Stimulated activated CD4-positive, alpha-beta T cell treated with anti-CD3 and anti-CD28 coated beads, Interleukin-1b, Interleukin-23, amount 100 ng/mL, for 4 hours (primary cell): ENCODE measurements at regions not wholly inside any gene's neighbourhood (a gene's known extent, or its start where the extent isn't known, plus 50 kb on each side); places are given as distances from the start of the nearest gene placed in this dataset.
"Not testable (repeated sequence)": the region's sequence is repeated elsewhere in the genome, so short reads cannot be mapped to it uniquely, and the experiment has no call there.

Experiments
- DNase-seq, 2 donors: peaks; one replicate each; pipeline ENCODE4 v3.0.0-alpha.2; 2020; ENCODE audit warnings: low read depth in 2 of 2

DNA sequence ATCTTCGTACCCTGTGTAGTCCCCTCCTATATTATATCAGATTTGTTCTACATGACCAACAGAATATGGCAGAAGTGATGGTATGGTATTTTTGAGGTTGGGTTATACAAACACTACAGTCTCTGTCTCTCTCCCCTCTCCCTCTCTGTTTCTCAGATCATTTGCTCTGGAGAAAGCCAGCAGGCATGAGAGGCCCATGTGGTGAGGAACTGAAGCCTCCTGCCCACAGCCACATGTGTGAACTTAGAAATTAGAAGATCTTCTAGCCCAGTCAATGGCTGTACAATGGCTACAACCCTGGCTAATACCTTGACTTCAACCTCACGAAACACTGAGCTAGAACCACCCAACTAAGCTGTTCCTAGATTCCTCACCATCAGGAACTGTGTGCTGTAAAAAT lies 250.6 kb downstream of the SMAD2 start:
- no peak for DNase-seq

- no peak for DNase-seq
Measured at GRCh38 chr18:47677952-47678351, 252.5 kb downstream of the SMAD2 start.

- DNase-seq: no peak
Measured at GRCh38 chr18:47669815-47670214, 260.6 kb downstream of the SMAD2 start.

- no peak for DNase-seq
Measured at GRCh38 chr18:47658498-47658897, 272.0 kb downstream of the SMAD2 start.

DNA sequence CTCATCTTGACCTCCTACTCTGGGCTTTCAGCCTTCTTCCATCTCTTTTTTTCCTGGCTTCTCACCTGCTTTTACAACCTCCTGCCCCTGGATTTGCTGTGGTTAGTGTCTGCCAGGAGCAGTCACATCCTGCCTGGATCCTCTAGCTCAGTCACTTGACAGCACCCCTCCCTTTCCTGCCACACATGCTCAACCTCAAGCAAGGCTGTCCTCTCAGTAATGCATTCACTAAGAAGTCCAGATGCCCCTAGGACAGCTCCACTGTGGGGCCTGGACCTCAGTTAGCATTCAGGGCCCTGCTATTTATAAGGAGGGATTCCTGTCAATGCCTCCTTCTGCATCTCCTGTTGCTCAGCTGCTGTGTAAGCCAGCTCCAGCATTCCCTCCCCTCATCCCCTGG lies 275.5 kb downstream of the SMAD2 start:
- no peak for DNase-seq

DNA sequence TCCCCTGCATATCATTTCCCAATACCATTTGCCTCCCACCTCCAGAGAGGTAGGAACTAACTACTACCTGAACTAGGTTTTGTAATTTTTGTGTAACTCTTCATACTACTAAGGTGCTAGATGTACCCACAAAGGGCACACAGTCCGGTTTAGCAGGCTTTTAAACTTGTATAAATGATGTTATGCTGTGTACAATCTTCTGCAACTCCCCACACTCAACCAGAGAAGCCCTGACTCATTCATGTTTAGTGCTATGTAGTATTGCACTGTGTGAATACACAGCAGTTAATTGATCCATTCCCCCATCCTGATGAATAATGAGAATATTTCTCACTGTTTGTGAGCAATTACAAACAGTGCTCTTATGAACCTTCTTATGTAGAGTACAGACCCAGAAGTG lies 285.6 kb downstream of the SMAD2 start:
- DNase-seq: no peak

GRCh38 chr18:47637551-47637950 lies 292.9 kb downstream of the SMAD2 start:
- DNase-seq: not testable (repeated sequence)

DNA sequence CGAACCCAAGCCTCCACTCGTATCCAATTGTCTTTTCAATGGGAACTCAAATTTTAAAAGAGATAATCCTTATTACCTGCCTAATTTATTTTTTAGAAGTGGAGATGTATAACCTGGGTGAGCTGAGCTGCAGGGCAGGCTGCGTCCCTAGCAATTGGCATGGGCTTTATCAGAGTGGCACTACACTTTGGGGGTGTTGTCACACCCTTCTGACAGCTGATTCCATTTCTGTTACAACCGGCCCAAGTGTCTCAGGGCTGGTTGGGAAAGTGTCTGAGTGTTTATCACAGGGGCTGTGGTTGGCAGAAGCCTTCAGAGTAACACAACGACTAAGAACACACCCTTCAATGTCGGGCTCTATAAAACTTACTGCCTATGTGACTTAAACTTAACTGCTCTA lies 295.0 kb downstream of the SMAD2 start:
- DNase-seq: no peak

GRCh38 chr18:47632970-47633635 lies 297.4 kb downstream of the SMAD2 start:
- no peak for DNase-seq

GRCh38 chr18:47628893-47629292 lies 301.6 kb downstream of the SMAD2 start:
- DNase-seq: no peak

- no peak for DNase-seq
Measured at GRCh38 chr18:47628240-47628781, 302.1 kb downstream of the SMAD2 start.

DNA sequence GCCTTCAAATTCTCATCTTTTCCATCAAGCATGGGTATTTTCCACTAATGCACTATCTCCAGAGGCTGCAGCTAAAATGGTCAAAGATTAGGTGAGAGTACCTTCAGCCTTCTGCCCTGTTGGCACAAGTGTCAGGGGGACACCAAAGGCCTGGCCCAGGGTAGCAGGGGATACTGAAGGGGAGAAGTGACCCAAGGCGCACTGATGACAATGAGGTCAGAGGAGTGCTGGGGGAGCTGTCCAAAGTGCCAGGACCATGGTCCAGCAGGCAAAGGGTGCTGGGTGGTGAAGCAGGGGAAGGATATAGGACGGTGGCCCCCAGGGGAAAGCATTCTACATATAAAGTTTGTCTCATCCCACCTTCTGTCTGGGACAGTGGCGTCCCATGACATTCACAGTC lies 303.4 kb downstream of the SMAD2 start:
- DNase-seq: no peak

GRCh38 chr18:47619771-47620448 lies 310.5 kb downstream of the SMAD2 start:
- no peak for DNase-seq

DNA sequence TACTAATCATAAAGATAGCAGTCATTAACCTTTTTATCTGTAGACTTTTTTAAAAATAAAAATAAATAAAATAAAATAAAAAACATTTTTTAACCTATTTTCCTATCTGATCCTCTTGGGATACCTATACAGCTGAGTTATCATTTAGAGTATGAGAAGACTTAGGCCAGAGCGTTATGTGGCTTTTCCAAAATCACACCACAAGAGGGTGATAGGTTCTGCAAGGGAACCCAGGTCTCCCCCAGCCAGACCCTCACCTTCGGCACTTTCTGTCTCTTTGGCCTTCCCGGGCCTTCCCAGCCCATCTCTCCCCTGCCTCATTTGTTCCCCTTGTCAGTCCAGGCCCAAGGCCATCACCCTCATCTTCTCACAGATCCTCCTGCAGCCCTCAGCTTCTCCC lies 311.7 kb downstream of the SMAD2 start:
- DNase-seq: no peak

GRCh38 chr18:47615043-47615442 lies 315.4 kb downstream of the SMAD2 start:
- DNase-seq: no peak

DNA sequence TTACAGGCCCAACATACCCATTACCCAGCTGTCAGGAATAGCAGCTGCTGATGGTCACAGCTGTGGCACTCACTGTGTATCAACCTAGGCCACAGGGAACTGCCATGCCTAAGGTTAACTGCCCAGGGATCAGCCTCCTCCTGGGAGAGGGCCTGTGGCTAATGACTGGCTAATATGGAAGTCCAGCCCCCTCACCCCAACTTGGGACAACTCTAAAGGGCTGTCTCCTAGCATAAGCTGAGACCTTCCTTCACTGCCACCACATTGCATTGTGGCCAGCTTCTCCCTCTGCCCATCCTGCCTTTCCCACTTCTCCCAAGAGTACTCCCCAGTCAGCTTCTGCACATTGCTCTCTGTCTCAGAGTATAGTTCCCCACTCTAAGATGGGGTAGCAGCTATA lies 316.5 kb downstream of the SMAD2 start:
- no peak for DNase-seq

- no peak for DNase-seq
Measured at GRCh38 chr18:47611649-47612048, 318.8 kb downstream of the SMAD2 start.

DNA sequence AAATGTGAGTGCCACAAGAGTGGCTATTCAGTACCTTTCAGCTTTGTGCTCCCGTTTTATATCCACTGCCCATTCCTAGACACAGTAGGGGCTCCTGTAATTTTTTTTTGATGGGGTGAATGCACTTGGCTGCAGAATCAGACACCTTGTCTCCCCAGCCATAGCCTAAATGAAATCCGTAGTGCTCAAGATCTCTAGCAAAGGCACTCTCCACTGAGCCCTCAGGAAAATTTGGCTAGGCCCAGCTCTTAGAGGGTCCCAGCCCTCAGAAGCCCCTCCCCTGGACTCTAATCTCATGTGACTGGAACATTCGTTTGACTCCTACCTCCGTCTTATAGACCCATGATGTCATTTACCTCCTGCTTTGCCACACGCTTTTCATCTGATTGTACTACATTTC lies 323.9 kb downstream of the SMAD2 start:
- no peak for DNase-seq

DNA sequence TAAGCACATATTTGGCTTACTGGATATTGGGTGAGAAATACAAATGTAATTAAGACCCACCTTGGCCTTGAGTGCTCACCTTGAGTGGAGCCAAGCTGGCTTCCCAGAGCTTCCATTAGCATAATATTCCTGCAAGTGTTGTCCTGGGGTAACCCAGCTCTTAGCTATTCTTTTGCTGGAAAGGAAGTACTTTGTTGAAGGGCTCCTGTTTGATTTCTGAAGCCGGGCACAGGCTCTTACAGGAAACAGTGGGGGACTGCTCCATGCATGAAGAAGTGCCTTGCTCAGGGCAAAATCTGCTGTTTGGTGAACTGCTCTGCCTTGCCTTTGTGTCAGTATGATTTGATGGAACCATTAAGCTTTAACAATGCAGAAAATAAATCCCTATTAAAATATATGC lies 325.4 kb downstream of the SMAD2 start:
- DNase-seq: no peak

DNA sequence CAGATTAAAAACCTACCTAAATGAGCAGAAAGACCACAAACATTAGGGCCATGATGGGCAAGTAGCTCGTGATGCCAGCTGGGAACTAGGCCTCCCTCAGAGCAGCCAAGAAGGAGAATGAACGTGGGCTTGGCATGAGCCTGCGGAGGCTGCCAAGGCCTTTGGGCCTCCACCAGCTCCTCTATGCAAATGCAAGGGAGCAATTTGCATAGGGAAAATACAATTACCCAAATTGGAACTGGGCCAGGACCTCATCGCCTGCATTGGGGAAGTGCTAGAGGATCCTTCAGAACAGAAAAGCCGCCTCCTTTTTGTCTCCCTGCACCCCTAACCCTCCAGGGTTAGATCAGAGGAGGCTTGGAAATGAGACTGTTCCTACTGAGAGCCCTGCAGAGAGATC lies 326.4 kb downstream of the SMAD2 start:
- DNase-seq: no peak

DNA sequence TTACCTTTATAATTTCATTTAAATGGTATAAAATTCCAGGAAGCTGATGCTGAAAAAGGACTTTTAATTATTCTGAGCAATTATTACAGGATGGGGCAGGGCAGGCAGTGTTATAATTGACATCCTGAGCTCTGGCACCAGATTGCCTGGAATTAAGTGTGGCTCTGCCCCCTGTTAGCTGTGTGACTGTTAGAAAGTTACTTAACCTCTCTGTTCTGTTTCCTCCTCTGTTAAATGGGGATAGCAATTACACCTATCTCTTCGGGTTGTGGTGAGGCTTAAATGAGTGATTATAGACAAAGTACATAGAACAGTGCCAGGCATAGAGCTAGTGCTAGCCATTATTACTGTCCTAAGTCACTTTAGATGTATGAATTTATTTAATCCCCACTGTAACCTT lies 327.3 kb downstream of the SMAD2 start:
- DNase-seq: no peak

DNA sequence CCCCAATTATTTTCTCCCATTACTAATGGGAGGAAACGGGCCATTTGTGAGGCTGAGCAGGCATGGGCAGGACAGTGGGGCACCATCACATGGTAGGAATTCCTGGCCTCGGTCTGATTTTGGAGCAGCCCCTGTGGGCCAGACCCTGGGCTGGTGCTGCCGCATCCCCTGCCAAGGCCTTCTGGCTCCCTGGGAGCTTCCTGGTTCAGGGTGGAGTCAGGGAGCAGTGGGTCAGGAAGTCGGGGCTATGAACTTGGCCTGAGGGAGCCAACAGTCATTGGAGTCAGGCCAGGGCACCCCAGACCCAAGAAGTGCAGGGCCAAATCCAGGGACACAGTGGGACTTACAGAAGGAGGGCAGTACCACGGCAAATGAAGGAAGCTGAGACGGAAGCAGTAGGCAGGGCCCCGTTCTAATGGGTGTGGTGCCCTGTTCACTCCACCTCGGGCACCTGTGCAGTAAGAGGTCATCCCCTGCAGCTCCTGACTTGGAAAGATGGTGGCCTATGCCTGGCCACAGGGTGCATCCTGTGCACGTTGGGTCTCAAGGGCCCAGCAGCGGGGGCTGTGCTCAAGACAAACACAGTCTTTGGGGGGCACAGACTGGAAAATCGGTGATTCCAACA lies 328.1 kb downstream of the SMAD2 start:
- no peak for DNase-seq
